Astrocyte of the cerebellum (primary cell): ENCODE measurements at regions not wholly inside any gene's neighbourhood (a gene's known extent, or its start where the extent isn't known, plus 50 kb on each side); places are given as distances from the start of the nearest gene placed in this dataset.

Experiments used
- DNase-seq: peaks from one replicate; pipeline ENCODE4 v3.0.0-alpha.2; 2011; ENCODE audit warnings: low read depth
- H3K4me3 ChIP-seq: 2 replicates; pipeline ENCODE4 v1.5.1; 2011; ENCODE audit warnings: mild to moderate bottlenecking, low read depth, low read length, moderate library complexity
- in situ Hi-C: cut with HindIII; loops from 2 replicates; pipeline ENCODE4 v1.10.0; 2017; ENCODE audit warnings: low sequenced_read_pairs
- TF ChIP-seq, protein P1 (sequence below): IDR thresholded peaks from 2 replicates; pipeline ENCODE4 v1.5.1; 2012; ENCODE audit warnings: low read length, low read depth, moderate library complexity, mild to moderate bottlenecking; ENCODE audit errors: missing control alignments

DNA sequence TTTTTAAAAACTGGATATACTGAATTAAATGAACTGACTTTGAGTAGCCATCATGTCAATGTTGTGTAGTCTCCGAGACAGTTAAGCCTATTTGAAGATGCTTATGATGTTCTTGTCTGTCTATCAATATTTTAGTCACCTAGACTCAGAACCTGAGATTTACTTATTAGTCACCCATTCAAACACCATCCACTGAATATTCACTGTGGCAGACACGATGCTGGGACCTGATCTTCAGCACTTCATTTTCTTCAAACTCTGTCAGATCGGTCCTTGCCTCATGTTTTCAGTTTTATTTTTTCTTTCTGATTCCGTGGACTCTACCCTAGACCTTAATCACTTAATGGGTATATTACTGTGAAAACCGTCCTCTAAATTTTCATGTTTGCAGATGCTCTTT lies 123.7 kb upstream of the MCHR2 start:
- H3K4me3 ChIP-seq, result no peak overlapping the region
- TF ChIP-seq, protein P1, sequence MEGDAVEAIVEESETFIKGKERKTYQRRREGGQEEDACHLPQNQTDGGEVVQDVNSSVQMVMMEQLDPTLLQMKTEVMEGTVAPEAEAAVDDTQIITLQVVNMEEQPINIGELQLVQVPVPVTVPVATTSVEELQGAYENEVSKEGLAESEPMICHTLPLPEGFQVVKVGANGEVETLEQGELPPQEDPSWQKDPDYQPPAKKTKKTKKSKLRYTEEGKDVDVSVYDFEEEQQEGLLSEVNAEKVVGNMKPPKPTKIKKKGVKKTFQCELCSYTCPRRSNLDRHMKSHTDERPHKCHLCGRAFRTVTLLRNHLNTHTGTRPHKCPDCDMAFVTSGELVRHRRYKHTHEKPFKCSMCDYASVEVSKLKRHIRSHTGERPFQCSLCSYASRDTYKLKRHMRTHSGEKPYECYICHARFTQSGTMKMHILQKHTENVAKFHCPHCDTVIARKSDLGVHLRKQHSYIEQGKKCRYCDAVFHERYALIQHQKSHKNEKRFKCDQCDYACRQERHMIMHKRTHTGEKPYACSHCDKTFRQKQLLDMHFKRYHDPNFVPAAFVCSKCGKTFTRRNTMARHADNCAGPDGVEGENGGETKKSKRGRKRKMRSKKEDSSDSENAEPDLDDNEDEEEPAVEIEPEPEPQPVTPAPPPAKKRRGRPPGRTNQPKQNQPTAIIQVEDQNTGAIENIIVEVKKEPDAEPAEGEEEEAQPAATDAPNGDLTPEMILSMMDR, result no peak
- in situ Hi-C loops, result loop anchor here (5.0 to 10.0 kb wide), 3 partner anchors 65 to 547 kb away; no protein-coding TSS in a partner anchor
- no peak for DNase-seq

DNA sequence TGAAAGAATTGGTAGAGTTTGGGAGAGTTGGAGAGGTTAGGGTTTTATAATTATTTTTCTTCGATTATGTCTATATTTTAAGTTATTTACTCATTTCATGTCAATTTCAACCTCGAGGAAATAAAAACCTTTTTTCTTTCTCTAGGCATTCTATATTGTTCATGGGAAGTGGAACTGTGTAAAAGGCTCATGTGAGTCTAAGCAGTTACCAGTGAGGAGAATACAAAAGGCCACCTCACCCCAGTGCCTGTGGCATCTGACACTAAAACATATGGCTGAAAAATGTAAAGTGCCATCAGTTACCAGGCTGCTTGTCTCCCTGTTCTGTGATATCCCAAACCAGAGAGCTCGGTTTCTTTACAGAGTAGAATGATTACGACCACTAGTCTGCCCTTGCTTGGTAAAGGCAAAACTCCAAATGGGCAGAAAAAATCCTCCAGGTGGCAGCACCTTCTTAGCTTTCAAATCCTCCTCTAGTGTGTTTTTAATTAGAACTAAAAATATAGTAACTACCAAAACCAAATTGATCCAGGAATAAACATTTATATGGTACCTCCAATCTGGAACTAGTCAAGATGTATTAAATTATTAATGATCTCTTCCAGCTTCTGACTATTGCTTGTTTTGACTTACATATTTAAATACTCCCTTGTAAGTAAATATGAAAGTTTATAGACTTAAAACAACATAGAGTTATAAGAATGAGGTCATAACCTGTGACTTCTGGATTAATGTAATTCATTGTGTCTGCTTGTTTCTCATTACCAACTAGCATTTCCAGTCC lies 122.6 kb upstream of the MCHR2 start:
- TF ChIP-seq, protein P1, result peak; percentile 81
- in situ Hi-C loops, result loop anchor here (5.0 to 10.0 kb wide), 3 partner anchors 66 to 548 kb away; no protein-coding TSS in a partner anchor
- H3K4me3 ChIP-seq, result no peak overlapping the region
- peak; percentile 81 for DNase-seq

DNA sequence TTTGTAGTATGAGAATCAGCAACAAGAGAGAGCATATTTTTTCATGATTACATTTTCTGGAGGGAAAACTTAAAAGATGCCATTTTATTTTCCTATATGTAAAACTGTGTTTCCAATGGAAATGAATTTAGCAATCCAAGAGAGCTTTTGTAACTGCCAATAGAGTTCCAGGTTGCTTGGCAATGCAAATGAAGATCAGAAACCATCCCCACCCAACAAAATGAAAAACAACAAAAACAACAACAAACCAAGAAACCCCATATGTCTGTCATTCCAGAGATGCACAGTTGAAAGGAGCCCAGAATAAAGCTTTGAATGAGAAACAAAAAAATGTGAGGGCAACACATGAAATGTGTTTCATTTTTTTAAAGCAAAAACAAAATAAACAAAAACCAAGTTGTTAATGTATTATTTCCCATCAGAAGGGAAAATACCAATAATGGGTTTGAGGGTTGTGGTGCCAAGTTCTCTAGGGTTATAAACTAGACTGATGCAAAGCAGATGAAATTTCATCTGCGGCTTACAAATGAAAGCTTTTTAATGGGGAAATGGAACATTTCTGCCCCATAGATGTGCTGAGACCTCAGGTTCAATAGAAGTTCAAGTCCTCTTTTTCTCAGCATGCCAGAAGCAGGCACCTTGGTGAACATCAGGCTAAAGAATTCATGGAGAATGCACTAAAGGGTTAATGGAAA lies 121.5 kb upstream of the MCHR2 start:
- H3K4me3 ChIP-seq, result no peak overlapping the region
- in situ Hi-C loops, result loop anchor here (5.0 to 10.0 kb wide), 3 partner anchors 67 to 549 kb away; no protein-coding TSS in a partner anchor
- TF ChIP-seq, protein P1, result no peak
- DNase-seq, result no peak

DNA sequence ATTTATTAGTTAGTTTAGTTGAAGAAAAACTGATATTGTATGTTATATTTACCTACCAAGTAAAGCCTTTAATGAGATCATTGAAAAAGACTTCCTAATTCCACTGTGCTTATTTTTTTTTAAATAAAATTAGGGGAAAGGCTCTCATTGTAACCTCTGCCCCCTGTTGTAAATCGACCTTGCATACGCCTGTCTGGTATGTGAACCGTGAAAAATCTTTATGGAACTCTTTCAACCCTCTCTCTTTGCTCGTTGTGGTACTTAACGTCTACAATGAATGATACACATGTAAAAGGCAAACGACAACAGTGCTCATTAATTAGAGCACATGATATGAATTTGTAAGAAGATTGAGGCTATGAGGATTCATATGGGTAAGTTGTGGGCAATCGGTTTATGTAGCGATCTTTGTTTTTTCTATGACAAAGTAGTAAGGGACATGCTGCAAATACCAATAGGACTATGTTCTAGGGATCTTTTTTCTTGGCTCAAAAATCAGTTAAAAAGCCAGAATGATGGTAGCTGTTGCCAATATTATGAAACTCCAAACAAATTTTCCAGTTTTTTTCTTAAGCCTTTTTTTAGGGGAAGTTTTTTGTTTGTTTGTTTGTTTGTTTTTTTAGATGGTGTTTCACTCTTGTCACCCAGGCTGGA lies 119.0 kb upstream of the MCHR2 start:
- in situ Hi-C loops, result loop anchor here (10.0 kb wide), 1 partner anchor 552 kb away; no protein-coding TSS in a partner anchor
- H3K4me3 ChIP-seq, result no peak overlapping the region
- DNase-seq, result no peak
- TF ChIP-seq, protein P1, result no peak

DNA sequence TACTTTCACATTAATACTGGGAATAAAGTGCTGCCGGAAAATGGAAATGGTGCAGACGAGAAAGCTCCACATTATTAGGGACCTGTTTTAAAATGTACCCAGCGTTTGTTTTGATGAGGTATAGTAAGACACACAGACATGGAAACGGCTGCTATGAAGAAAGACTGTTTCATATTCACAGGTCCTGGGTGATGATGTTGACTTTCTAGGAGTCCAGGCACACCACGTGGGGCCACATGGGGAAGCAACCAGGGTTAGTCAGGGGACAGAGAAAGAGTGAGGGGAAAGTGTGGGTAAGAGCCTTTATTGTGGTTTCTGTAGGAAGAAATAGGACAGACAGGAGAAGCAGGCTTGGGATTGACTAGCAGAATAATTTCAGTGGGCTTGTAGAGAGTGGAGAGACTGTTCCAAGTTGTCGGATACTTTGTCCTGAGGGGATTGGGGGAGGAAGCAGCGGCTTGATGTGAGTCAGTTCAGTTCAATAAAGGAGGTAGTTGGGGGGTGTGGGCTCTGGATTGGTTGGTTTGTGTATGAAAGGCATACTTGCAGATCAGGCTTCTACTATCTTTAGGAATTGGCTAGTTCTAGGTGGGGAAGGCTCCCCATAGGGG lies 112.0 kb upstream of the MCHR2 start:
- no peak for DNase-seq
- in situ Hi-C loops, result no loop called here
- no peak overlapping the region for H3K4me3 ChIP-seq
- TF ChIP-seq, protein P1, result no peak

DNA sequence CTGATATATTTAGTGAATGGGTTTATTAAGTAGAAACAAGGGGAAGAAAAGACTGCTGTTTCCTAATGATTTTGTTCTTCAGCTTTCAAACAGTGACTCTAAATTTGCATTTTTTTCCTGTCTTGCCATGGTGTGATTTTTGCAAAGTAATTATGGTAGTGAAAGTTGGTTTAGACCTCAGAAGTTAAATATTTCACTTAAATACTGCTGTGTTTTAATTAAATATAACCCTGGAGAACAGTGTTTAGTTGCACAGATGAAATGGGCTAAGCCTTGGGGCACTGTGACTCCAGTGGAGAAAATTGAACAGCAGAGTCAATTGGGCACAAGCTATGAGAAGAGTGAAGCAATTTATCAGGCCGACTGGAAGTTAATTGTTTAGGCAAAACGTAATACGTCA lies 111.1 kb upstream of the MCHR2 start:
- in situ Hi-C loops, result no loop called here
- H3K4me3 ChIP-seq, result no peak overlapping the region
- no peak for DNase-seq
- TF ChIP-seq, protein P1, result no peak
